NOMO-1 (cell line): ENCODE measurements at regions not wholly inside any gene's neighbourhood (a gene's known extent, or its start where the extent isn't known, plus 50 kb on each side); places are given as distances from the start of the nearest gene placed in this dataset.

Source experiments
- DNase-seq, 2 experiments: peaks; one replicate each; lab custom pipeline; 2025; ENCODE audit not compliant: unreplicated experiment in 2 of 2; lab: John Stamatoyannopoulos, UW

- DNase-seq, result no peak
Measured at GRCh38 chr10:29056729-29057128, 232.1 kb upstream of the LYZL1 start.

- DNase-seq, result no peak
Measured at GRCh38 chr10:29057822-29058331, 231.0 kb upstream of the LYZL1 start.

- DNase-seq, result no peak
Measured at GRCh38 chr10:29063806-29064644, 224.8 kb upstream of the LYZL1 start.

GRCh38 chr10:29064680-29065079, 224.2 kb upstream of the LYZL1 start:
- DNase-seq, result no peak

GRCh38 chr10:29067161-29067560, 221.7 kb upstream of the LYZL1 start:
- DNase-seq, result no peak

- DNase-seq, result no peak
Measured at GRCh38 chr10:29067628-29068027, 221.2 kb upstream of the LYZL1 start.

GRCh38 chr10:29068302-29068701, 220.6 kb upstream of the LYZL1 start:
- DNase-seq, result no peak

- no peak for DNase-seq
Measured at GRCh38 chr10:29068966-29069365, 219.9 kb upstream of the LYZL1 start.

- DNase-seq, result no peak
Measured at GRCh38 chr10:29069941-29070340, 218.9 kb upstream of the LYZL1 start.

GRCh38 chr10:29078919-29079318, 210.0 kb upstream of the LYZL1 start:
- no peak for DNase-seq

- DNase-seq, result no peak
Measured at GRCh38 chr10:29081231-29081630, 207.6 kb upstream of the LYZL1 start.

- DNase-seq, result no peak
Measured at GRCh38 chr10:29081951-29082685, 206.8 kb upstream of the LYZL1 start.

GRCh38 chr10:29083096-29083495, 205.8 kb upstream of the LYZL1 start:
- DNase-seq, result no peak

GRCh38 chr10:29084681-29085307, 204.1 kb upstream of the LYZL1 start:
- no peak for DNase-seq

- no peak for DNase-seq
Measured at GRCh38 chr10:29089091-29089490, 199.8 kb upstream of the LYZL1 start.

- no peak for DNase-seq
Measured at GRCh38 chr10:29096303-29096824, 192.5 kb upstream of the LYZL1 start.

GRCh38 chr10:29098423-29098822, 190.4 kb upstream of the LYZL1 start:
- DNase-seq, result no peak

GRCh38 chr10:29099001-29099400, 189.9 kb upstream of the LYZL1 start:
- no peak for DNase-seq

- no peak for DNase-seq
Measured at GRCh38 chr10:29099415-29099814, 189.5 kb upstream of the LYZL1 start.

- no peak for DNase-seq
Measured at GRCh38 chr10:29100505-29100904, 188.4 kb upstream of the LYZL1 start.

- DNase-seq, result no peak
Measured at GRCh38 chr10:29102233-29102632, 186.6 kb upstream of the LYZL1 start.
